HuH-7 (cell line): ENCODE measurements at regions not wholly inside any gene's neighbourhood (a gene's known extent, or its start where the extent isn't known, plus 50 kb on each side); places are given as distances from the start of the nearest gene placed in this dataset.

Experiments used
- DNase-seq: peaks from one replicate; pipeline ENCODE4 v3.0.0; 2011; ENCODE audit warnings: low spot score

GRCh38 chr12:78406828-78407227 lies 457.7 kb upstream of the SYT1 start:
- no peak for DNase-seq

- no peak for DNase-seq
Observed at GRCh38 chr12:78407722-78408121, 456.9 kb upstream of the SYT1 start.

- DNase-seq = no peak
Observed at GRCh38 chr12:78414071-78414470, 450.5 kb upstream of the SYT1 start.

GRCh38 chr12:78418919-78419318 lies 445.7 kb upstream of the SYT1 start:
- DNase-seq = no peak

- DNase-seq = no peak
Observed at GRCh38 chr12:78419513-78419912, 445.1 kb upstream of the SYT1 start.

- no peak for DNase-seq
Observed at GRCh38 chr12:78420991-78421390, 443.6 kb upstream of the SYT1 start.

GRCh38 chr12:78430551-78430950 lies 434.0 kb upstream of the SYT1 start:
- no peak for DNase-seq

- DNase-seq = no peak
Observed at GRCh38 chr12:78431931-78432330, 432.6 kb upstream of the SYT1 start.

- DNase-seq = no peak
Observed at GRCh38 chr12:78439666-78440065, 424.9 kb upstream of the SYT1 start.

- DNase-seq = no peak
Observed at GRCh38 chr12:78441737-78442453, 422.7 kb upstream of the SYT1 start.

GRCh38 chr12:78442454-78442801 lies 422.1 kb upstream of the SYT1 start:
- DNase-seq = no peak

GRCh38 chr12:78446555-78446954 lies 418.0 kb upstream of the SYT1 start:
- no peak for DNase-seq

- no peak for DNase-seq
Observed at GRCh38 chr12:78447373-78447772, 417.2 kb upstream of the SYT1 start.

GRCh38 chr12:78448692-78449091 lies 415.9 kb upstream of the SYT1 start:
- DNase-seq = no peak

GRCh38 chr12:78455991-78456390 lies 408.6 kb upstream of the SYT1 start:
- DNase-seq = no peak

GRCh38 chr12:78457938-78458337 lies 406.6 kb upstream of the SYT1 start:
- no peak for DNase-seq

- peak; percentile 6 for DNase-seq
Observed at GRCh38 chr12:78470354-78471195, 394.0 kb upstream of the SYT1 start.

GRCh38 chr12:78473136-78473535 lies 391.4 kb upstream of the SYT1 start:
- DNase-seq = no peak

- no peak for DNase-seq
Observed at GRCh38 chr12:78473561-78473960, 391.0 kb upstream of the SYT1 start.

- DNase-seq = no peak
Observed at GRCh38 chr12:78483767-78484315, 380.7 kb upstream of the SYT1 start.

- DNase-seq = no peak
Observed at GRCh38 chr12:78489990-78490389, 374.6 kb upstream of the SYT1 start.

GRCh38 chr12:78490861-78491260 lies 373.7 kb upstream of the SYT1 start:
- DNase-seq = no peak

GRCh38 chr12:78494911-78495310 lies 369.7 kb upstream of the SYT1 start:
- DNase-seq = no peak
